Cardiac fibroblast (primary cell): ENCODE measurements at regions not wholly inside any gene's neighbourhood (a gene's known extent, or its start where the extent isn't known, plus 50 kb on each side); places are given as distances from the start of the nearest gene placed in this dataset.

Source experiments
- DNase-seq, 2 donors: peaks; one replicate each; pipeline versions ENCODE4 v3.0.0 to v3.0.0-alpha.2; 2010; ENCODE audit warnings: low read depth in 2 of 2
- H3K4me3 ChIP-seq, 2 donors: replicated peaks in 1 of 2; 1 replicate in 1 of 2; 2 replicates in 1 of 2; pipeline ENCODE4 v1.5.1; 2011; ENCODE audit warnings: low read depth in 2 of 2, low read length in 2 of 2, mild to moderate bottlenecking in 2 of 2, moderate library complexity in 1 of 2
- CTCF ChIP-seq: IDR thresholded peaks from one replicate; pipeline ENCODE4 v1.5.1; 2011; ENCODE audit warnings: low read depth, mild to moderate bottlenecking, low read length, inconsistent platforms

- no peak for TF ChIP-seq CTCF
- H3K4me3 ChIP-seq = no peak overlapping the region
- DNase-seq = no peak
Observed at GRCh38 chr7:69434398-69434815, 163.9 kb upstream of the AUTS2 start.

- no peak for TF ChIP-seq CTCF
- no peak overlapping the region for H3K4me3 ChIP-seq
- no peak for DNase-seq
Observed at GRCh38 chr7:69435711-69436110, 162.6 kb upstream of the AUTS2 start.

- DNase-seq = no peak
- H3K4me3 ChIP-seq = no peak overlapping the region
- TF ChIP-seq CTCF = no peak
Observed at GRCh38 chr7:69436946-69437345, 161.3 kb upstream of the AUTS2 start.

GRCh38 chr7:69438584-69439412 lies 159.5 kb upstream of the AUTS2 start:
- TF ChIP-seq CTCF = no peak
- no peak overlapping the region for H3K4me3 ChIP-seq
- DNase-seq = no peak

- no peak for TF ChIP-seq CTCF
- no peak overlapping the region for H3K4me3 ChIP-seq
- no peak for DNase-seq
Observed at GRCh38 chr7:69439636-69440325, 158.5 kb upstream of the AUTS2 start.

- no peak for DNase-seq
- no peak for TF ChIP-seq CTCF
- H3K4me3 ChIP-seq = no peak overlapping the region
Observed at GRCh38 chr7:69440976-69441375, 157.3 kb upstream of the AUTS2 start.
